ENCODE measurements at regions not wholly inside any gene's neighbourhood (a gene's known extent, or its start where the extent isn't known, plus 50 kb on each side); places are given as distances from the start of the nearest gene placed in this dataset.

- DNase-seq (ENCODE audit: low read depth): no peak
- H3K4me3 ChIP-seq (ENCODE audit: low read depth, low read length): no peak overlapping the region
- no peak for TF ChIP-seq CTCF (IDR thresholded peaks at IDR 0.05; ENCODE audit: control insufficient read depth, extremely low read depth, insufficient read depth)
These were observed 54.4 kb upstream of the SPRED2 start for GRCh38 chr2:65486802-65487201.

- DNase-seq (ENCODE audit: low read depth): no peak
- no peak for TF ChIP-seq CTCF (IDR thresholded peaks at IDR 0.05; ENCODE audit: control insufficient read depth, extremely low read depth, insufficient read depth)
- no peak overlapping the region for H3K4me3 ChIP-seq (ENCODE audit: low read depth, low read length)
These were observed 53.9 kb upstream of the SPRED2 start for GRCh38 chr2:65486282-65486681.

- H3K4me3 ChIP-seq (ENCODE audit: low read depth, low read length): no peak overlapping the region
- no peak for TF ChIP-seq CTCF (IDR thresholded peaks at IDR 0.05; ENCODE audit: control insufficient read depth, extremely low read depth, insufficient read depth)
- no peak for DNase-seq (ENCODE audit: low read depth)
These were observed 53.4 kb upstream of the SPRED2 start for GRCh38 chr2:65485839-65486238.

- no peak for DNase-seq (ENCODE audit: low read depth)
- no peak for TF ChIP-seq CTCF (IDR thresholded peaks at IDR 0.05; ENCODE audit: control insufficient read depth, extremely low read depth, insufficient read depth)
- no peak overlapping the region for H3K4me3 ChIP-seq (ENCODE audit: low read depth, low read length)
These were observed 51.4 kb upstream of the SPRED2 start for GRCh38 chr2:65483763-65484162.

GRCh38 chr2:65482971-65483370 lies 50.6 kb upstream of the SPRED2 start:
- H3K4me3 ChIP-seq (ENCODE audit: low read depth, low read length): no peak overlapping the region
- DNase-seq (ENCODE audit: low read depth): no peak
- no peak for TF ChIP-seq CTCF (IDR thresholded peaks at IDR 0.05; ENCODE audit: control insufficient read depth, extremely low read depth, insufficient read depth)

All from LNCaP clone FGC (cell line).